NCI-H1105 (cell line): ENCODE measurements at regions not wholly inside any gene's neighbourhood (a gene's known extent, or its start where the extent isn't known, plus 50 kb on each side); places are given as distances from the start of the nearest gene placed in this dataset.
A peak's percentile ranks its signal among the peaks of the same experiment; 100 is the strongest.

Experiments used
- DNase-seq: peaks from one replicate; lab custom pipeline; 2025; lab: John Stamatoyannopoulos, UW

GRCh38 chr3:23664459-23664858, 141.3 kb upstream of the UBE2E1 start:
- DNase-seq: no peak

- DNase-seq: no peak
Measured at GRCh38 chr3:23665741-23666140, 140.0 kb upstream of the UBE2E1 start.

GRCh38 chr3:23666818-23667217, 138.9 kb upstream of the UBE2E1 start:
- no peak for DNase-seq

- DNase-seq: no peak
Measured at GRCh38 chr3:23667536-23668429, 138.0 kb upstream of the UBE2E1 start.

GRCh38 chr3:23668430-23668904, 137.3 kb upstream of the UBE2E1 start:
- DNase-seq: no peak

- no peak for DNase-seq
Measured at GRCh38 chr3:23669541-23670255, 136.1 kb upstream of the UBE2E1 start.

- no peak for DNase-seq
Measured at GRCh38 chr3:23671851-23672589, 133.7 kb upstream of the UBE2E1 start.

- no peak for DNase-seq
Measured at GRCh38 chr3:23672628-23673027, 133.1 kb upstream of the UBE2E1 start.

GRCh38 chr3:23675010-23675409, 130.7 kb upstream of the UBE2E1 start:
- DNase-seq: no peak

GRCh38 chr3:23676093-23676492, 129.7 kb upstream of the UBE2E1 start:
- no peak for DNase-seq

- no peak for DNase-seq
Measured at GRCh38 chr3:23682646-23683045, 123.1 kb upstream of the UBE2E1 start.

GRCh38 chr3:23685541-23686258, 120.1 kb upstream of the UBE2E1 start:
- DNase-seq: no peak

- no peak for DNase-seq
Measured at GRCh38 chr3:23686519-23686918, 119.2 kb upstream of the UBE2E1 start.

GRCh38 chr3:23691357-23691895, 114.3 kb upstream of the UBE2E1 start:
- no peak for DNase-seq

GRCh38 chr3:23696842-23697241, 108.9 kb upstream of the UBE2E1 start:
- no peak for DNase-seq

- DNase-seq: no peak
Measured at GRCh38 chr3:23697416-23697815, 108.3 kb upstream of the UBE2E1 start.

- no peak for DNase-seq
Measured at GRCh38 chr3:23698652-23699313, 107.0 kb upstream of the UBE2E1 start.

GRCh38 chr3:23700616-23701015, 105.1 kb upstream of the UBE2E1 start:
- DNase-seq: no peak

GRCh38 chr3:23701716-23702597, 103.8 kb upstream of the UBE2E1 start:
- DNase-seq: peak; percentile 22

- DNase-seq: no peak
Measured at GRCh38 chr3:23704298-23704697, 101.5 kb upstream of the UBE2E1 start.
